Left lung (tissue), 4 donors: ENCODE measurements at regions not wholly inside any gene's neighbourhood (a gene's known extent, or its start where the extent isn't known, plus 50 kb on each side); places are given as distances from the start of the nearest gene placed in this dataset.

ENCODE experiments used
- ATAC-seq: fragments of 200-7000 bp; cut with Tn5 transposase; one replicate; pipeline ENCODE4 v1.9.1; 2020; ENCODE audit warnings: moderate library complexity
- DNase-seq, 4 donors: peaks; one replicate each; pipeline ENCODE4 v3.0.0-alpha.2; 2013 to 2020
- H3K27ac ChIP-seq, 2 donors: fragments of 200-600 bp; sonication (generic) in 1 of 2; one replicate each; pipeline versions ENCODE4 v1.5.0 to v1.8.0; 2020 to 2021
- H3K27me3 ChIP-seq, 2 donors: fragments of 200-600 bp; sonication (generic) in 1 of 2; one replicate each; pipeline versions ENCODE4 v1.5.0 to v1.8.0; 2020 to 2021
- H3K36me3 ChIP-seq, 2 donors: fragments of 200-600 bp; sonication (generic) in 1 of 2; one replicate each; pipeline versions ENCODE4 v1.5.0 to v1.8.0; 2020 to 2021
- H3K4me1 ChIP-seq, 2 donors: fragments of 200-600 bp; one replicate each; pipeline ENCODE4 v1.8.0; 2021
- H3K4me3 ChIP-seq, 2 donors: fragments of 200-600 bp; sonication (generic) in 1 of 2; one replicate each; pipeline versions ENCODE4 v1.5.0 to v1.8.0; 2020 to 2021; ENCODE audit warnings: mild to moderate bottlenecking in 1 of 2
- H3K9me3 ChIP-seq, 2 donors: fragments of 200-600 bp; sonication (generic) in 1 of 2; one replicate each; pipeline versions ENCODE4 v1.5.0 to v1.8.0; 2020 to 2021
- intact Hi-C, 2 donors: fragments of 100-400 bp; cut with DNase I; formaldehyde crosslinking; loops; one replicate each; pipeline versions ENCODE4 v1.11.2 to v1.14.2; 2022
- TF ChIP-seq, protein P1 (sequence below), 2 donors: fragments of 200-600 bp; sonication (generic) in 1 of 2; IDR thresholded peaks; one replicate each; pipeline versions ENCODE4 v1.5.0 to v1.8.0; 2021; ENCODE audit warnings: antibody characterized with exemption in 2 of 2
- donor health status: DM: no; HTN: yes; CAD: no.
- donor health status: DM: no; HTN: no; CAD: no.

DNA sequence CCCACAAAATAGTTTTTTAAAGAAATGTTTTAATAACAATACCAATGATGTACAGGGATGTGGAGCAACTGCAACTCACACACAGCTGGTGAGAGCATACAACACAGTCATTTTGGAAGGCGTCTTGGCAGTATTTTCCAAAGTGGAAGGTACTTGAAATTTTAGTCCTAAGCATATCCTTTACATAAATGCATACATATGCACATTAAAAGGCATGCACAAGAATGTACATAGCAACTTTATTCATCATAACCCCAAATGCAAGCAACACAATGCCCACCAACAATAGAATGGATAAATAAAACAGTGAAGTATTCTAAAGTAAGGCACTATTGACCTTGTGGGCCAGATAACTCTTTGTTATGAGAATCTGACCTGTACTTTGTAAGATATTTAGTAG lies 310.1 kb upstream of the ADGRL2 start:
- DNase-seq (no peak), ATAC-seq (no peak)
- no peak overlapping the region for H3K27ac ChIP-seq
- H3K36me3 ChIP-seq: no peaks in the 10 kb centered on the region
- no peaks in the 10 kb centered on the region for H3K27me3 ChIP-seq
- TF ChIP-seq, protein P1, sequence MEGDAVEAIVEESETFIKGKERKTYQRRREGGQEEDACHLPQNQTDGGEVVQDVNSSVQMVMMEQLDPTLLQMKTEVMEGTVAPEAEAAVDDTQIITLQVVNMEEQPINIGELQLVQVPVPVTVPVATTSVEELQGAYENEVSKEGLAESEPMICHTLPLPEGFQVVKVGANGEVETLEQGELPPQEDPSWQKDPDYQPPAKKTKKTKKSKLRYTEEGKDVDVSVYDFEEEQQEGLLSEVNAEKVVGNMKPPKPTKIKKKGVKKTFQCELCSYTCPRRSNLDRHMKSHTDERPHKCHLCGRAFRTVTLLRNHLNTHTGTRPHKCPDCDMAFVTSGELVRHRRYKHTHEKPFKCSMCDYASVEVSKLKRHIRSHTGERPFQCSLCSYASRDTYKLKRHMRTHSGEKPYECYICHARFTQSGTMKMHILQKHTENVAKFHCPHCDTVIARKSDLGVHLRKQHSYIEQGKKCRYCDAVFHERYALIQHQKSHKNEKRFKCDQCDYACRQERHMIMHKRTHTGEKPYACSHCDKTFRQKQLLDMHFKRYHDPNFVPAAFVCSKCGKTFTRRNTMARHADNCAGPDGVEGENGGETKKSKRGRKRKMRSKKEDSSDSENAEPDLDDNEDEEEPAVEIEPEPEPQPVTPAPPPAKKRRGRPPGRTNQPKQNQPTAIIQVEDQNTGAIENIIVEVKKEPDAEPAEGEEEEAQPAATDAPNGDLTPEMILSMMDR (IDR thresholded peaks at IDR 0.05): no peak
- peaks cover 0 to 13% of the 10 kb centered on the region in 2 donors for H3K9me3 ChIP-seq
- H3K4me1 ChIP-seq: no peaks in the 10 kb centered on the region
- intact Hi-C loops: no loop called here
- no peak overlapping the region for H3K4me3 ChIP-seq

DNA sequence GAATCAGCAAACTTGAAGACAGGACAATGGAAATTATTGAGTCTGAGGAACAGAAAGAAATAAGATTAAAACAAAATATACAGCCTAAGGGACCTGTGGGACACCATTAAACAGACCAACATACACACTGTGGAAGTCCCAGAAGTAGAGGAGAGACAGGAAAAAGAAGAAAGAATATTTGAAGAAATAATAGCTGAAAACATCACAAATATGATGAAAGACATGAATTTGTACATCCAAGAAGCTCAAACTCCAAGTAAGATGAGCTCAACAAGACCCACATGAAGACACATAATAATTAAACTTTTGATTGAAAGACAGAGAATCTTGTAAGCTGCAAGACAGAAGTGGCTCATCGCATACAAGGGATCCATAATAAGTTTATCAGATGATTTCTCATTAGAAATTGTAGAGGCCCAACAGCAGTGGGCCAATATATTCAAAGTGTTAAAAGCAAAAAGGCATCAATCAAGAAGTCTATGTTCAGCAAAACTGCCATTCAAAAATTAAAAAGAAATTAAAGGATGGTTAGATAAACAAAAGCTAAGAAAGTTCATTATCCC lies 311.3 kb upstream of the ADGRL2 start:
- Histone ChIP-seq H3K27ac (no peak overlapping the region), H3K4me1 (no peaks in the 10 kb centered on the region), H3K36me3 (no peaks in the 10 kb centered on the region), H3K9me3 (peaks cover 0 to 13% of the 10 kb centered on the region in 2 donors), H3K27me3 (no peaks in the 10 kb centered on the region), H3K4me3 (no peak overlapping the region)
- ATAC-seq (no peak), DNase-seq (no peak)
- intact Hi-C loops: no loop called here
- TF ChIP-seq, protein P1 (IDR thresholded peaks at IDR 0.05): no peak

DNA sequence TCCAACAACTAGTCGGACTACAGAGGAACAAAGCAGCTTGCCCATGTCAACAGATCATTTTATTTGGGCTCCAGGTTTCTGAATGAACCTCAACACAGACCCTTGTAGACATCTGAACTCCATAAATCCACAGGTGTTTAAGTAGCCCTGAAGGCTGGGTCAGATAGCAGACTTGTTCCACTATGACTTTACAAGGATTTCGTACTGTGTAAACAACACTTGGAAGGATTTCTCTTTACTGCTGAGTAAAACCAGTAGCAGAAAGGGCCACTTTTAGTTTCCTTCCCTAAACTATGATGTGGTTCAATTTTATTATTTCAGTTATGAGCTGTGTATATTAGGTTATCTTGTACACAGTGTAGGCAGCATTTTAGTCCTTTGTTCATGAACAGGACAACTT lies 316.4 kb upstream of the ADGRL2 start:
- TF ChIP-seq, protein P1 (IDR thresholded peaks at IDR 0.05): no peak
- Histone ChIP-seq H3K4me3 (no peak overlapping the region), H3K27me3 (no peaks in the 10 kb centered on the region), H3K9me3 (peaks cover 0 to 9% of the 10 kb centered on the region in 2 donors), H3K4me1 (no peaks in the 10 kb centered on the region), H3K36me3 (no peaks in the 10 kb centered on the region), H3K27ac (no peak overlapping the region)
- DNase-seq (no peak), ATAC-seq (peak; percentile 54)
- intact Hi-C loops: no loop called here

DNA sequence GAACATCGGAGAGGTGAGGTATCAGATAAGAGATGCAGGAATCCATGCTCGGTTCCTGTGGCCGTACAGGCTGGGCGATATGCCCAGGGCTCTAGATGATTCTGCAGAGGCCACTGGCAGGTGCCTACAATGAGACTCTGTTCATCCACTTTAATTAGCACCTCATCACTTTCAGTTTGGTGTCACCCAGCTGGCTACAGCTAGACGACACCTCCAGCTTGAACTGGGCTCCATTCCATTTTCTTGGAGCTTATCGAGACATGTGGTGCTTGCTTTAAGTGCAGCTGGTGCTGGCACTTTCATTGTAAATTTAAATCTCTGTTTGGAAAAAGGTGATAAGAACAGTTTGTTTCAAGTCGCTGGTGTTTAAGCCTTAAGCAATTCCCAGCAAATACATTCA lies 322.5 kb upstream of the ADGRL2 start:
- H3K4me3 ChIP-seq: no peak overlapping the region
- DNase-seq (peak in 2 of 4 donors; percentile 85 to 86), ATAC-seq (peak; percentile 17)
- no peaks in the 10 kb centered on the region for H3K36me3 ChIP-seq
- H3K9me3 ChIP-seq: no peaks in the 10 kb centered on the region
- H3K27me3 ChIP-seq: no peaks in the 10 kb centered on the region
- peaks cover 0 to 4% of the 10 kb centered on the region in 2 donors for H3K4me1 ChIP-seq
- TF ChIP-seq, protein P1 (IDR thresholded peaks at IDR 0.05): no peak
- intact Hi-C loops: no loop called here
- peak overlapping the region in 1 of 2 donors; percentile 20 for H3K27ac ChIP-seq

DNA sequence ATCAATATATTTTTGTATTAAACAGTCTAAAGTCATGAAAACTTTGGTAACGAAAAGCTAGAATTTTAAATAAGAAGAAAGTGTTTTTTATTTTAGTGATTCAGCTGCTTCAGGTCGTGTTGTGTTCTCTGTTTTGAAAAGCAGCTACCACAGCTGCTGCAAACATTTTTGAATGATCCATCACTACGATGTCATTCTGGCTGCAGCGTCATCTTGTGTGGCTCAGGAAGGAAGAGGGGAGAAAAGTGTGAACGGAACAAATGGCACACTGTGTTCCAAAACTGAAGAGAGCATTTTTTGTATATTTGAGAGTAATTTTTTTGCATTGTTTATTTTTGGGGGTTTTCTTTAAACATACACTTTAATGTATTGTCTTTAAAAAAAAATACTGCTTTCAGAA lies 323.0 kb upstream of the ADGRL2 start:
- intact Hi-C loops: no loop called here
- DNase-seq (peak in 2 of 4 donors; percentile 46 to 59), ATAC-seq (no peak)
- TF ChIP-seq, protein P1 (IDR thresholded peaks at IDR 0.05): no peak
- peaks cover 0 to 4% of the 10 kb centered on the region in 2 donors for H3K4me1 ChIP-seq
- H3K36me3 ChIP-seq: no peaks in the 10 kb centered on the region
- no peak overlapping the region for H3K4me3 ChIP-seq
- no peaks in the 10 kb centered on the region for H3K27me3 ChIP-seq
- no peaks in the 10 kb centered on the region for H3K9me3 ChIP-seq
- peak overlapping the region in 1 of 2 donors; percentile 20 for H3K27ac ChIP-seq
